Activated CD4-positive, alpha-beta T cell treated with anti-CD3 and anti-CD28 coated beads, Interleukin-2, amount 50 U/mL, for 48 hours (primary cell): ENCODE measurements at regions not wholly inside any gene's neighbourhood (a gene's known extent, or its start where the extent isn't known, plus 50 kb on each side); places are given as distances from the start of the nearest gene placed in this dataset.

Experiments
- DNase-seq, 2 experiments: peaks; one replicate each; pipeline ENCODE4 v3.0.0-alpha.2; 2020

GRCh38 chr1:14545422-14546025 is 53.0 kb upstream of the KAZN start:
- no peak for DNase-seq

- no peak for DNase-seq
Observed at GRCh38 chr1:14546416-14546815, 52.1 kb upstream of the KAZN start.
